Lower leg skin (tissue), 3 donors: ENCODE measurements at regions not wholly inside any gene's neighbourhood (a gene's known extent, or its start where the extent isn't known, plus 50 kb on each side); places are given as distances from the start of the nearest gene placed in this dataset.

Source experiments
- CTCF ChIP-seq, 3 donors: fragments of 450-650 bp; IDR thresholded peaks; one replicate each; pipeline ENCODE4 v1.5.1; 2016; ENCODE audit warnings: antibody characterized with exemption in 3 of 3, mild to moderate bottlenecking in 3 of 3, moderate library complexity in 2 of 3
- POLR2A ChIP-seq, 2 donors: fragments of 450-650 bp; IDR thresholded peaks; one replicate each; pipeline ENCODE4 v1.6.1; 2016 to 2017; ENCODE audit warnings: antibody characterized with exemption in 2 of 2, mild to moderate bottlenecking in 1 of 2, moderate library complexity in 1 of 2

GRCh38 chr3:166764698-166765318 lies 615.3 kb downstream of the ZBBX start:
- TF ChIP-seq CTCF (IDR thresholded peaks at IDR 0.05) = no peak
- TF ChIP-seq POLR2A (IDR thresholded peaks at IDR 0.05) = no peak
